Vagina (tissue), 2 donors: ENCODE measurements at regions not wholly inside any gene's neighbourhood (a gene's known extent, or its start where the extent isn't known, plus 50 kb on each side); places are given as distances from the start of the nearest gene placed in this dataset.

ENCODE experiments used
- CTCF ChIP-seq, 3 experiments: fragments of 450-650 bp in 2 of 3; fragments of 200-600 bp in 1 of 3; sonication (generic) in 1 of 3; IDR thresholded peaks; one replicate each; pipeline ENCODE4 v1.5.1; 2017 to 2019; ENCODE audit warnings: antibody characterized with exemption in 3 of 3, mild to moderate bottlenecking in 2 of 3, moderate library complexity in 2 of 3
- POLR2A ChIP-seq, 2 donors: fragments of 450-650 bp; IDR thresholded peaks; one replicate each; pipeline ENCODE4 v1.6.1; 2017; ENCODE audit warnings: antibody characterized with exemption in 2 of 2, mild to moderate bottlenecking in 2 of 2, moderate library complexity in 2 of 2

DNA sequence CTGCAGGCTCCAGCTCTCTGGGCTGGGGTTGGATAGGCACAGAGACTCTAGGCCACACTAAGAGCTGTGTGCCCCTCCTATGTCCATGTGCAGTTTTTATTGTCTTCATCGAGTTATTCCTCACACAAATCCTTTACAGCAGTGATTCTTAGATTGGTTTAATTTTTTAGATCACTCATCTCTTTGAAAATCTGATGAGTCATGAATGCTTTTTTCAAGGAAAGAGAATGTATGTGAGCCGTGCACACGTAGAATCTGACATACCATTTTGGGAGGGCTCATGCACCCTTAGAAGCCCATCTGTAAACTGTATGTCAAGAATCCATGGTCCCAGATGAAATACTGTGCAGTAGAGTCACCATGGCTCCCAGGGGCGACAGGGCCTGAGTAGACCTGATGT, 100.7 kb upstream of the S1PR3 start:
- TF ChIP-seq CTCF (IDR thresholded peaks at IDR 0.05) (no peak), POLR2A (IDR thresholded peaks at IDR 0.05) (no peak)
